ENCODE measurements at regions not wholly inside any gene's neighbourhood (a gene's known extent, or its start where the extent isn't known, plus 50 kb on each side); places are given as distances from the start of the nearest gene placed in this dataset.

DNA sequence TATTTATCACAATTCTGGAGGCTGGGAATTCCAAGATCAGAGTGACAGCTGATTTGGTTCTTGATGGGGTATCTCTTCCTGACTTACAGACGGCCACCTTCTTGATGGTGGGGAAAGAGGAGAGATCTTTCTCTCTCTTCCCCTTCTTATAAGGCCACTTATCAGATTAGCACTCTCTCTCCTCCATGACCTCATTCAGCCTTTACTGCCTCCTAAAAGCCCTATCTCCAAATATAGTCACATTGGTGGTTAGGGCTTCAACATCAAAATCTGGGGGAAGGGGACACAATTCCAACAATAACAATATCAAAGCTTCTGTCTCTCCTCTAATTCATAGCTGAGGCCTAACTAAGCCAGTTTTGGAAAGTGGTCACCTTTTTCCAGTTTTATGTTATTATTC is 91.7 kb upstream of the MBNL1 start:
- TF ChIP-seq ZNF274 (IDR thresholded peaks at IDR 0.05; ENCODE audit: low read depth, low read length) (no peak), SUZ12 (IDR thresholded peaks at IDR 0.05; ENCODE audit: extremely low read depth, insufficient read depth, insufficient read length) (no peak), YY1 (IDR thresholded peaks at IDR 0.05; ENCODE audit: insufficient read depth, insufficient read length) (no peak)

Measured in NT2/D1 (cell line).